ENCODE measurements at regions not wholly inside any gene's neighbourhood (a gene's known extent, or its start where the extent isn't known, plus 50 kb on each side); places are given as distances from the start of the nearest gene placed in this dataset.
"Not testable (repeated sequence)": the region's sequence is repeated elsewhere in the genome, so short reads cannot be mapped to it uniquely, and the experiment has no call there.

- FAIRE-seq; DNase-seq (ENCODE audit: low spot score): not testable (repeated sequence)
These were observed 452.1 kb downstream of the EPM2A start for GRCh38 chr6:145283209-145283608.

GRCh38 chr6:145283856-145284255 lies 451.5 kb downstream of the EPM2A start:
- FAIRE-seq (no peak), DNase-seq (ENCODE audit: low spot score) (no peak)

- FAIRE-seq, result no peak
- no peak for DNase-seq (ENCODE audit: low spot score)
These were observed 448.4 kb downstream of the EPM2A start for GRCh38 chr6:145286916-145287315.

- FAIRE-seq (no peak), DNase-seq (ENCODE audit: low spot score) (no peak)
These were observed 445.7 kb downstream of the EPM2A start for GRCh38 chr6:145289573-145289972.

- no peak for DNase-seq (ENCODE audit: low spot score)
- no peak for FAIRE-seq
These were observed 445.2 kb downstream of the EPM2A start for GRCh38 chr6:145290122-145290521.

- DNase-seq (ENCODE audit: low spot score) (no peak), FAIRE-seq (no peak)
These were observed 443.3 kb downstream of the EPM2A start for GRCh38 chr6:145292066-145292465.

- no peak for FAIRE-seq
- DNase-seq (ENCODE audit: low spot score), result no peak
These were observed 440.4 kb downstream of the EPM2A start for GRCh38 chr6:145294942-145295341.

- no peak for FAIRE-seq
- DNase-seq (ENCODE audit: low spot score), result no peak
These were observed 439.6 kb downstream of the EPM2A start for GRCh38 chr6:145295746-145296145.

GRCh38 chr6:145305670-145306069 lies 429.6 kb downstream of the EPM2A start:
- DNase-seq (ENCODE audit: low spot score), result no peak
- FAIRE-seq, result no peak

GRCh38 chr6:145306489-145306888 lies 428.8 kb downstream of the EPM2A start:
- no peak for DNase-seq (ENCODE audit: low spot score)
- FAIRE-seq, result no peak

- FAIRE-seq, result no peak
- no peak for DNase-seq (ENCODE audit: low spot score)
These were observed 425.3 kb downstream of the EPM2A start for GRCh38 chr6:145309842-145310535.

GRCh38 chr6:145312481-145312880 lies 422.8 kb downstream of the EPM2A start:
- FAIRE-seq, result no peak
- no peak for DNase-seq (ENCODE audit: low spot score)

GRCh38 chr6:145313041-145313855 lies 422.1 kb downstream of the EPM2A start:
- DNase-seq (ENCODE audit: low spot score), result no peak
- no peak for FAIRE-seq

- FAIRE-seq (no peak), DNase-seq (ENCODE audit: low spot score) (no peak)
These were observed 419.2 kb downstream of the EPM2A start for GRCh38 chr6:145315982-145316600.

- DNase-seq (ENCODE audit: low spot score), result no peak
- no peak for FAIRE-seq
These were observed 416.4 kb downstream of the EPM2A start for GRCh38 chr6:145318952-145319351.

GRCh38 chr6:145319605-145320004 lies 415.7 kb downstream of the EPM2A start:
- DNase-seq (ENCODE audit: low spot score) (no peak), FAIRE-seq (no peak)

GRCh38 chr6:145323646-145324045 lies 411.7 kb downstream of the EPM2A start:
- FAIRE-seq (no peak), DNase-seq (ENCODE audit: low spot score) (no peak)

GRCh38 chr6:145327586-145327985 lies 407.7 kb downstream of the EPM2A start:
- FAIRE-seq (no peak), DNase-seq (ENCODE audit: low spot score) (no peak)

- FAIRE-seq (no peak), DNase-seq (ENCODE audit: low spot score) (no peak)
These were observed 406.1 kb downstream of the EPM2A start for GRCh38 chr6:145329257-145329656.

GRCh38 chr6:145331066-145331465 lies 404.3 kb downstream of the EPM2A start:
- DNase-seq (ENCODE audit: low spot score) (no peak), FAIRE-seq (no peak)

- no peak for FAIRE-seq
- no peak for DNase-seq (ENCODE audit: low spot score)
These were observed 403.3 kb downstream of the EPM2A start for GRCh38 chr6:145332011-145332410.

GRCh38 chr6:145336119-145336518 lies 399.2 kb downstream of the EPM2A start:
- DNase-seq (ENCODE audit: low spot score) (no peak), FAIRE-seq (no peak)
